T-cell (primary cell): ENCODE measurements at regions not wholly inside any gene's neighbourhood (a gene's known extent, or its start where the extent isn't known, plus 50 kb on each side); places are given as distances from the start of the nearest gene placed in this dataset.

Experiments
- ATAC-seq, 4 experiments: fragments of 200-7000 bp in 3 of 4; fragments of 150-1000 bp in 1 of 4; cut with Tn5 transposase; replicated peaks in 1 of 4; 1 replicate in 3 of 4; 2 replicates in 1 of 4; pipeline ENCODE4 v1.10.0; 2021; ENCODE audit warnings: moderate library complexity in 3 of 4, mild to moderate bottlenecking in 2 of 4, moderate number of reproducible peaks in 1 of 4
- CTCF ChIA-PET, 2 donors: fragments of 300-600 bp; sonication (Branson Sonifier 250); formaldehyde crosslinking; loops; one replicate each; lab custom pipeline; 2022; ENCODE audit warnings: antibody characterized with exemption in 2 of 2; lab: Charles Lee
- POLR2A ChIA-PET, 2 donors: fragments of 300-600 bp; sonication (Branson Sonifier 250); formaldehyde crosslinking; loops; one replicate each; lab custom pipeline; 2022; ENCODE audit warnings: antibody characterized with exemption in 2 of 2; lab: Charles Lee
- DNase-seq, 35 experiments: peaks; one replicate each; pipeline versions ENCODE4 v3.0.0 to v3.0.0-alpha.2; 2013 to 2023
- H3K27ac ChIP-seq: one replicate; pipeline ENCODE4 v1.5.1; 2013; ENCODE audit warnings: low read length
- H3K27me3 ChIP-seq, 2 experiments: replicated peaks in 1 of 2; 1 replicate in 1 of 2; 2 replicates in 1 of 2; pipeline versions ENCODE4 v1.6.1 to v1.7.0; 2013; ENCODE audit warnings: low read length in 1 of 2, mixed read lengths in 1 of 2; ENCODE audit not compliant: control insufficient read depth in 2 of 2, insufficient read depth in 2 of 2; ENCODE audit errors: extremely low read depth in 1 of 2
- H3K36me3 ChIP-seq, 2 donors: 1 replicate in 1 of 2; 2 replicates in 1 of 2; pipeline versions ENCODE4 v1.6.1 to v1.7.0; 2013; ENCODE audit warnings: low read length in 1 of 2; ENCODE audit not compliant: control insufficient read depth in 2 of 2, insufficient read depth in 1 of 2; ENCODE audit errors: extremely low read depth in 1 of 2
- H3K4me1 ChIP-seq, 2 experiments: 1 replicate in 1 of 2; 2 replicates in 1 of 2; pipeline versions ENCODE4 v1.6.1 to v1.7.0; 2013; ENCODE audit warnings: low read length in 2 of 2, mixed read lengths in 1 of 2; ENCODE audit not compliant: insufficient read depth in 2 of 2, control insufficient read depth in 1 of 2; ENCODE audit errors: extremely low read depth in 1 of 2
- H3K4me3 ChIP-seq, 2 donors: 1 replicate in 1 of 2; 2 replicates in 1 of 2; pipeline versions ENCODE4 v1.5.1 to v1.7.0; 2013; ENCODE audit warnings: mild to moderate bottlenecking in 2 of 2, low read length in 1 of 2, moderate library complexity in 1 of 2; ENCODE audit not compliant: control insufficient read depth in 1 of 2; ENCODE audit errors: extremely low read depth in 1 of 2
- H3K9me3 ChIP-seq: 2 replicates; pipeline ENCODE4 v1.7.0; 2013
- H3K27ac Mint-ChIP-seq, 2 donors: one replicate each; pipeline ENCODE4 v1.8.0; 2020 to 2021; ENCODE audit warnings: mild to moderate bottlenecking in 2 of 2, mixed read lengths in 2 of 2
- H3K27me3 Mint-ChIP-seq, 2 donors: one replicate each; pipeline ENCODE4 v1.8.0; 2021 to 2022; ENCODE audit warnings: mixed read lengths in 2 of 2
- H3K36me3 Mint-ChIP-seq: one replicate; pipeline ENCODE4 v1.8.0; 2021; ENCODE audit warnings: mixed read lengths
- H3K4me1 Mint-ChIP-seq, 3 donors: one replicate each; pipeline ENCODE4 v1.8.0; 2020 to 2022; ENCODE audit warnings: mixed read lengths in 3 of 3, mild to moderate bottlenecking in 1 of 3
- H3K4me3 Mint-ChIP-seq, 3 donors: one replicate each; pipeline ENCODE4 v1.8.0; 2020 to 2022; ENCODE audit warnings: mild to moderate bottlenecking in 3 of 3, mixed read lengths in 3 of 3, moderate library complexity in 3 of 3
- H3K9me3 Mint-ChIP-seq, 3 donors: one replicate each; pipeline ENCODE4 v1.8.0; 2020 to 2022; ENCODE audit warnings: mixed read lengths in 3 of 3
- WGBS: methylation state at CpG from one replicate; pipeline ENCODE4 v1.1.5; 2013; ENCODE audit warnings: missing lambda C conversion rate; ENCODE audit not compliant: insufficient coverage; 5-methylcytosine and 5-hydroxymethylcytosine counted together

GRCh38 chr7:50855526-50855925 lies 72.8 kb upstream of the GRB10 start:
- Histone ChIP-seq H3K27me3 (peaks cover 0 to 20% of the 10 kb centered on the region in 2 experiments), H3K9me3 (no peaks in the 10 kb centered on the region), H3K4me3 (no peak overlapping the region), H3K4me1 (no peaks in the 10 kb centered on the region), H3K27ac (no peak overlapping the region), H3K36me3 (no peaks in the 10 kb centered on the region)
- 55% methylated on average over 2 of the region's 5 CpGs for WGBS
- DNase-seq (no peak), ATAC-seq (no peak)
- Mint-ChIP-seq H3K4me1 (no peaks in the 10 kb centered on the region), H3K9me3 (no peaks in the 10 kb centered on the region), H3K36me3 (no peaks in the 10 kb centered on the region), H3K4me3 (no peak overlapping the region), H3K27me3 (peaks cover 0 to 5% of the 10 kb centered on the region in 2 donors), H3K27ac (no peak overlapping the region)
- ChIA-PET CTCF (no interaction called here), POLR2A (no interaction called here)

- DNase-seq (no peak), ATAC-seq (no peak)
- ChIA-PET POLR2A (no interaction called here), CTCF (no interaction called here)
- Mint-ChIP-seq H3K4me1 (no peaks in the 10 kb centered on the region), H3K4me3 (no peak overlapping the region), H3K9me3 (no peaks in the 10 kb centered on the region), H3K36me3 (no peaks in the 10 kb centered on the region), H3K27ac (no peak overlapping the region), H3K27me3 (peaks cover under 1 to 9% of the 10 kb centered on the region in 2 donors)
- Histone ChIP-seq H3K27ac (no peak overlapping the region), H3K36me3 (no peaks in the 10 kb centered on the region), H3K9me3 (no peaks in the 10 kb centered on the region), H3K4me1 (no peaks in the 10 kb centered on the region), H3K4me3 (no peak overlapping the region), H3K27me3 (peaks cover 0 to 20% of the 10 kb centered on the region in 2 experiments)
- no CpG with 5 or more reads among the region's 3 CpGs for WGBS
These were observed 72.1 kb upstream of the GRB10 start for GRCh38 chr7:50854831-50855230.

- DNase-seq (no peak), ATAC-seq (no peak)
- ChIA-PET POLR2A (no interaction called here), CTCF (no interaction called here)
- peaks cover 0 to 20% of the 10 kb centered on the region in 2 experiments for H3K27me3 ChIP-seq
- H3K4me1 ChIP-seq = no peaks in the 10 kb centered on the region
- Mint-ChIP-seq H3K36me3 (no peaks in the 10 kb centered on the region), H3K27ac (no peak overlapping the region), H3K27me3 (peaks cover 5 to 9% of the 10 kb centered on the region in 2 donors), H3K4me1 (no peaks in the 10 kb centered on the region), H3K9me3 (no peaks in the 10 kb centered on the region), H3K4me3 (no peak overlapping the region)
- no peaks in the 10 kb centered on the region for H3K36me3 ChIP-seq
- no peaks in the 10 kb centered on the region for H3K9me3 ChIP-seq
- H3K4me3 ChIP-seq = no peak overlapping the region
- no peak overlapping the region for H3K27ac ChIP-seq
- 93% methylated on average over 4 of the region's 6 CpGs for WGBS
These were observed 71.6 kb upstream of the GRB10 start for GRCh38 chr7:50854247-50854646.

GRCh38 chr7:50853311-50853710 lies 70.6 kb upstream of the GRB10 start:
- CTCF ChIA-PET = no interaction called here
- WGBS = 83% methylated on average over 2 of the region's 4 CpGs

GRCh38 chr7:50852901-50853300 lies 70.2 kb upstream of the GRB10 start:
- Mint-ChIP-seq H3K36me3 (no peaks in the 10 kb centered on the region), H3K27ac (no peak overlapping the region)
- no peak for DNase-seq

More at GRCh38 chr7:50853311-50853710, 70.6 kb upstream of the GRB10 start:
- no peaks in the 10 kb centered on the region for H3K9me3 ChIP-seq
- POLR2A ChIA-PET = no interaction called here
- Mint-ChIP-seq H3K27me3 (peaks cover 5 to 9% of the 10 kb centered on the region in 2 donors), H3K4me1 (no peaks in the 10 kb centered on the region), H3K36me3 (no peaks in the 10 kb centered on the region), H3K9me3 (no peaks in the 10 kb centered on the region), H3K4me3 (no peak overlapping the region), H3K27ac (no peak overlapping the region)
- peaks cover 0 to 13% of the 10 kb centered on the region in 2 experiments for H3K27me3 ChIP-seq
- DNase-seq (no peak), ATAC-seq (no peak)
- no peaks in the 10 kb centered on the region for H3K36me3 ChIP-seq
- H3K4me1 ChIP-seq = no peaks in the 10 kb centered on the region
- H3K27ac ChIP-seq = no peak overlapping the region
- H3K4me3 ChIP-seq = no peak overlapping the region

GRCh38 chr7:50851891-50852290 lies 69.2 kb upstream of the GRB10 start:
- Histone ChIP-seq H3K4me1 (no peaks in the 10 kb centered on the region), H3K4me3 (no peak overlapping the region), H3K27me3 (peaks cover 0 to 7% of the 10 kb centered on the region in 2 experiments), H3K9me3 (no peaks in the 10 kb centered on the region), H3K36me3 (no peaks in the 10 kb centered on the region), H3K27ac (no peak overlapping the region)
- Mint-ChIP-seq H3K4me3 (no peak overlapping the region), H3K27me3 (peaks cover 5 to 7% of the 10 kb centered on the region in 2 donors), H3K4me1 (no peaks in the 10 kb centered on the region), H3K27ac (no peak overlapping the region), H3K9me3 (no peaks in the 10 kb centered on the region), H3K36me3 (no peaks in the 10 kb centered on the region)
- ATAC-seq (no peak), DNase-seq (no peak)
- ChIA-PET CTCF (no interaction called here), POLR2A (no interaction called here)
- 81% methylated on average over 5 of the region's 6 CpGs for WGBS

More at GRCh38 chr7:50852901-50853300, 70.2 kb upstream of the GRB10 start:
- ChIA-PET CTCF (no interaction called here), POLR2A (no interaction called here)
- Mint-ChIP-seq H3K4me1 (no peaks in the 10 kb centered on the region), H3K9me3 (no peaks in the 10 kb centered on the region), H3K27me3 (peaks cover 5 to 7% of the 10 kb centered on the region in 2 donors), H3K4me3 (no peak overlapping the region)
- H3K4me3 ChIP-seq = no peak overlapping the region
- no peaks in the 10 kb centered on the region for H3K36me3 ChIP-seq
- no peaks in the 10 kb centered on the region for H3K4me1 ChIP-seq
- ATAC-seq = no peak
- peaks cover 0 to 12% of the 10 kb centered on the region in 2 experiments for H3K27me3 ChIP-seq
- no peak overlapping the region for H3K27ac ChIP-seq
- H3K9me3 ChIP-seq = no peaks in the 10 kb centered on the region

GRCh38 chr7:50851451-50851850 lies 68.8 kb upstream of the GRB10 start:
- WGBS = no CpG with 5 or more reads among the region's 7 CpGs
- no peak overlapping the region for H3K27ac ChIP-seq
- no peaks in the 10 kb centered on the region for H3K36me3 ChIP-seq
- H3K4me1 ChIP-seq = no peaks in the 10 kb centered on the region
- H3K4me3 ChIP-seq = no peak overlapping the region
- Mint-ChIP-seq H3K9me3 (no peaks in the 10 kb centered on the region), H3K4me3 (no peak overlapping the region), H3K4me1 (no peaks in the 10 kb centered on the region), H3K27me3 (peaks cover 5 to 7% of the 10 kb centered on the region in 2 donors), H3K36me3 (no peaks in the 10 kb centered on the region), H3K27ac (no peak overlapping the region)
- ChIA-PET CTCF (no interaction called here), POLR2A (no interaction called here)
- ATAC-seq = no peak
- DNase-seq = no peak
- H3K9me3 ChIP-seq = no peaks in the 10 kb centered on the region
- peaks cover 0 to 3% of the 10 kb centered on the region in 2 experiments for H3K27me3 ChIP-seq
